Activated CD4-positive, alpha-beta T cell treated with anti-CD3 and anti-CD28 coated beads, Interleukin-2, amount 10 ng/mL, durations not matched to agents 24 days and 14 days (primary cell): ENCODE measurements at regions not wholly inside any gene's neighbourhood (a gene's known extent, or its start where the extent isn't known, plus 50 kb on each side); places are given as distances from the start of the nearest gene placed in this dataset.

Experiments
- DNase-seq: peaks from one replicate; pipeline ENCODE4 v3.0.0; 2022
- H3K27ac Mint-ChIP-seq: one replicate; pipeline ENCODE4 v1.8.0; 2022; ENCODE audit warnings: mild to moderate bottlenecking, mixed read lengths
- H3K27me3 Mint-ChIP-seq: one replicate; pipeline ENCODE4 v1.8.0; 2022; ENCODE audit warnings: mixed read lengths
- H3K36me3 Mint-ChIP-seq: one replicate; pipeline ENCODE4 v1.8.0; 2022; ENCODE audit warnings: low read depth, mild to moderate bottlenecking, mixed read lengths
- H3K4me1 Mint-ChIP-seq: one replicate; pipeline ENCODE4 v1.8.0; 2021; ENCODE audit warnings: mixed read lengths
- H3K4me3 Mint-ChIP-seq: one replicate; pipeline ENCODE4 v1.8.0; 2022; ENCODE audit warnings: mild to moderate bottlenecking, moderate library complexity, mixed read lengths
- H3K9me3 Mint-ChIP-seq: one replicate; pipeline ENCODE4 v1.8.0; 2021; ENCODE audit warnings: mixed read lengths
- intact Hi-C: fragments of 100-400 bp; cut with micrococcal nuclease; formaldehyde crosslinking; loops from one replicate; pipeline ENCODE4 v1.15.1; 2023

DNA sequence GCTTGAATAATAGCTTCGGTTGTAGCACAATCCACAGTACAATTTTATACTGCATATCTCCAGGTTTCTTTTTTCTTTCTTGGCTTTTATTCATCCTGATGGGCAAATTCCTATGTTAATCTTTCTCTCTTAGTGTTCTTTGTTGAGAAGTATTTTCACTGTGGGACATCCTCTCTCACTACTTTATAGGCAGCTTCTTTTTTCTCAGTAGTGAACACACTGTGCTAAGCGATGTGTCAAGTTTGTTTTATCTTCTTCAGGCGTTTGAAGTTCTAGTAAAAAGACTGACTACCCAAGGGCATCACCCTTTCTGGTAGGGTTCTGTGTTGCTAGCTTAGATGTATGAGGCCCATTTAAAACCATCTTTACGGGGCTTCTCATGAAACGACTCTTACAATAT is 182.1 kb downstream of the FAM170A start:
- H3K27me3 Mint-ChIP-seq = no peaks in the 10 kb centered on the region
- H3K4me1 Mint-ChIP-seq = no peaks in the 10 kb centered on the region
- H3K27ac Mint-ChIP-seq = no peak overlapping the region
- intact Hi-C loops = no loop called here
- no peak for DNase-seq
- H3K9me3 Mint-ChIP-seq = peaks cover 9% of the 10 kb centered on the region
- H3K4me3 Mint-ChIP-seq = no peak overlapping the region
- H3K36me3 Mint-ChIP-seq = no peaks in the 10 kb centered on the region

GRCh38 chr5:119814655-119815054 is 185.3 kb downstream of the FAM170A start:
- Mint-ChIP-seq H3K27me3 (no peaks in the 10 kb centered on the region), H3K36me3 (no peaks in the 10 kb centered on the region), H3K9me3 (no peaks in the 10 kb centered on the region), H3K4me3 (no peak overlapping the region), H3K4me1 (no peaks in the 10 kb centered on the region), H3K27ac (no peak overlapping the region)
- intact Hi-C loops = no loop called here
- no peak for DNase-seq

DNA sequence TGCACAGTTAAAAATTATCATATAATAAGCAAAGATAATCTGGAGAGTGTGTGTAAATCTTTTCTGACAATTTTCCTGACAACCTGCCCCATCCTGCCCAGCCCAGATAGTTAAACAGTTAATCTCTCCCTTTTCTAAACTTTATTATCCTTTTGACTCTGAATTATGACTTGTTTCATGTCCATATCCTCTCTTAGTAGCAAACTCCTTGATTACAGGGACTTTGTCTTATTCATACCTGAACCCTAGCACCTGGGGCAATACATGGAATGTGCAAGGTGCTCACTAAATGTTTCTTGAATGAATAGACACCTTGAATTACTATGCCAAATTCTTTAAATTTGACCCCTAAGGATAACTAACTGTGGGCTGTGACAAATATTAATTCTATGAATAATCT is 186.7 kb downstream of the FAM170A start:
- intact Hi-C loops = no loop called here
- no peaks in the 10 kb centered on the region for H3K36me3 Mint-ChIP-seq
- no peak overlapping the region for H3K27ac Mint-ChIP-seq
- no peaks in the 10 kb centered on the region for H3K4me1 Mint-ChIP-seq
- DNase-seq = no peak
- H3K4me3 Mint-ChIP-seq = no peak overlapping the region
- H3K9me3 Mint-ChIP-seq = no peaks in the 10 kb centered on the region
- H3K27me3 Mint-ChIP-seq = no peaks in the 10 kb centered on the region

DNA sequence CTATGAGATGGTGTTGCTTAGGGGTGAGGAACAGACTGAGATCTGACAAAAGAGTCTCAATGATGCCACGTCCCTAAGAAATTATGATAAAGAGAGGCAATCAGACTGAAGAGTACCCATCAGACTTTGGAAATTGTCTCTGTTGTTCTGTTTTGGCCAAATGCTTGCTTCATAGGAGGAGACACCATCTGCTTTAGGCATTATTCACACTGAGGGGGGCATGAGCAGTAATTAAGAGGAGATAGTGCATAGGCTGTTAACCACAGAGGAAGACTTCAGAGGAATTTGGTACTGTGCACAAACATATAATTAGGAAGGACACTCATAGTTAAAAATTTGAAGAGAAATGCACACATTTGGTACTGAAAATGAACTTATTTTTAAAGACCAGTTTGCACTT is 190.7 kb downstream of the FAM170A start:
- Mint-ChIP-seq H3K9me3 (no peaks in the 10 kb centered on the region), H3K4me3 (no peak overlapping the region), H3K4me1 (no peaks in the 10 kb centered on the region), H3K27ac (no peak overlapping the region), H3K36me3 (no peaks in the 10 kb centered on the region), H3K27me3 (no peaks in the 10 kb centered on the region)
- DNase-seq = no peak
- intact Hi-C loops = no loop called here

DNA sequence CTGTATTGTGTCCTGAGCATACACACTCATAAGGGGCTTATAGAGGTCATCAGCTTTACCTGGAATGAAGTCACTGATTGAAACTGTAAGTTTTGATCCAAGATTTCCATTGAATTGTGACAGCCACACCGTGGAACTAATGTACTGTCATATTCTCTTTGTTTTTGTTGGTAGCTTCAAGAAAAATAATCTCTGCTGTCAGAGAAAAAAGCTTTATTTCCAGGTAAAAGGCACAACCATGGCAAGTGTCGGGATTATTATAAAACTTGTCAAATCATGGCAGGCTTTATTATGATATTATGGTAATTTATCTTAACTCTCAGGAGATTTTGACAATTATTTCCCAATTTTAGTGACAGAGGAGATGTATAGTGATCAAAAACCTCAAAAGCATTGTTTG is 191.2 kb downstream of the FAM170A start:
- Mint-ChIP-seq H3K9me3 (no peaks in the 10 kb centered on the region), H3K27ac (no peak overlapping the region), H3K4me3 (no peak overlapping the region), H3K36me3 (no peaks in the 10 kb centered on the region), H3K27me3 (no peaks in the 10 kb centered on the region), H3K4me1 (no peaks in the 10 kb centered on the region)
- no peak for DNase-seq
- intact Hi-C loops = no loop called here

- intact Hi-C loops = no loop called here
- Mint-ChIP-seq H3K27ac (no peak overlapping the region), H3K4me1 (no peaks in the 10 kb centered on the region), H3K27me3 (no peaks in the 10 kb centered on the region), H3K9me3 (no peaks in the 10 kb centered on the region), H3K36me3 (no peaks in the 10 kb centered on the region), H3K4me3 (no peak overlapping the region)
- no peak for DNase-seq
Measured at GRCh38 chr5:119828541-119828940, 199.2 kb downstream of the FAM170A start.

DNA sequence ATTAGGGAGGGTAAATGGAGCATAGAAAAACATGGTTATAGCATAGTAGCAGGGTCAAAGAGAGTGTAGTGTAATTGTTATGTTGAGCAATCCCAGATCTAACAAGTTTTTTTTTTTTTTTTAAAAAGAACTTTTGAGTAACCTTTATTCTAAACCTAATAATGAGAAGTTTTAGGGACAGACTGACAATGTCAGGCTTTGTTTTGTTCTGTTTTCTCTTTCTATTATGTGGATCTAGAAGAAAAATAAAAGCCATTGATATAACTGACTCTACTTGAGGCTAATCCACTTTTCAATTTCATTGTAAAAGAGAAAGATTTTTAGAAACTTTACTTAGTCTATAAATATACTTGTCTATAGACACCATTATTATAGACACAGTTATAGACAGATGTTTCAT is 200.0 kb downstream of the FAM170A start:
- DNase-seq = no peak
- no peaks in the 10 kb centered on the region for H3K9me3 Mint-ChIP-seq
- H3K36me3 Mint-ChIP-seq = no peaks in the 10 kb centered on the region
- no peaks in the 10 kb centered on the region for H3K4me1 Mint-ChIP-seq
- H3K27me3 Mint-ChIP-seq = no peaks in the 10 kb centered on the region
- H3K27ac Mint-ChIP-seq = no peak overlapping the region
- no peak overlapping the region for H3K4me3 Mint-ChIP-seq
- intact Hi-C loops = no loop called here

DNA sequence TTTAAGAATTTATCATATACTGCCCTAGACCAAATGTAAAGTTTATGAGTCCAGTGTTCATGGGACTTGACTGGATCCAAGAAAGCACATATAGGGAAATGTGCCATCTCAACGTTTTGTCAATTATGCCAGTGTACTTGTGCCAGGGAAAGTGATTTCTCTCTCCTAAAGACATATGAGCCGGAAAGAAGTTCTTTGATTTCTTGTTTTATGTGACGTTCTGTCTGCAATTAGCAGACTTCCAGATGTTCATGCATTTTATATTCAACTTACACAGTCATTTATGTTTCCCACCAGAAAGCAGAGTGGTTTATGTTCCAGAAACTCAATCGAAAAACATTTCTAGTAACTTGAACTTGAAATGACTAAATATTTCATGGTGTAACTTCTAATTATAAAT is 203.8 kb downstream of the FAM170A start:
- Mint-ChIP-seq H3K4me3 (no peak overlapping the region), H3K27ac (no peak overlapping the region), H3K4me1 (no peaks in the 10 kb centered on the region), H3K9me3 (no peaks in the 10 kb centered on the region), H3K36me3 (no peaks in the 10 kb centered on the region), H3K27me3 (no peaks in the 10 kb centered on the region)
- no peak for DNase-seq
- intact Hi-C loops = no loop called here

DNA sequence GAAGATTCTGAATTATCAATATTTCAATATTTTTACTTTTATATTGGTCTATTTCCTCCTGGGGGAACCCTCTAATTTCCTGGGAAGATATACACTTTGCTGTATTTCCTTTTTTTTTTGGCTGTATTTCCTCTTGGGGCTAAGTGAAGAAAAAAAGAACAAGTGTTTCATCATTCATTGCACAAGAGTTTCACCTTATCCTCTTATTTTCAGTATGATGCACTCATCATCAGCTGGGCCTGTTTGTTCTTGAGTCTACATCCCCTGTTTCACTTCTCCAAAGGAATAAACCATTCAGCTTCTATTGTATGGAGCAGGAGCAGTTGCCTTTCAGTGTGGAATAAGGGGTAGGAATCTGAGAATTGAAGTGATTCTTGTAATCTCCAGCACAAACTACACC is 210.8 kb downstream of the FAM170A start:
- no peak for DNase-seq
- Mint-ChIP-seq H3K27ac (no peak overlapping the region), H3K27me3 (no peaks in the 10 kb centered on the region), H3K4me3 (no peak overlapping the region), H3K9me3 (no peaks in the 10 kb centered on the region), H3K36me3 (no peaks in the 10 kb centered on the region), H3K4me1 (no peaks in the 10 kb centered on the region)
- intact Hi-C loops = no loop called here

DNA sequence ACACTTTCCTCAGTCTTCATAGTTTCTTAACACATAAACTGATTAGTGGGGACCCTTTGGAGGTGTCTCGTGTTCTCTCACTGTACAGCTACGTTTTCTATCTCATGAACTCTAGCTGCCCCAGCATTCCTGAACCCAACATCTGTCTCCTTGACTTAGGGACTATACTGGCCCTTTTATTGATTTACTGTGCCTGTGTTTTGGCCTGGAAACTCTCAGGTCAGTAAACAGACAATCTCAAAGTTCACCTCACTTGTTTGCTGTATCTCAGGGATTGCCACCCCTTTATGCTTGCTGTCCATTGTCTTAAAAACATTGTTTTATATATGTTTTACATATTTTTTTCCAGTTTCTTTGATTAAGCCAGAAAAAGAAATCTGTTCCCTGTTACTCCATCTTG is 222.8 kb downstream of the FAM170A start:
- Mint-ChIP-seq H3K36me3 (no peaks in the 10 kb centered on the region), H3K27ac (no peak overlapping the region), H3K9me3 (no peaks in the 10 kb centered on the region), H3K4me1 (no peaks in the 10 kb centered on the region), H3K27me3 (no peaks in the 10 kb centered on the region), H3K4me3 (no peak overlapping the region)
- intact Hi-C loops = no loop called here
- DNase-seq = no peak

GRCh38 chr5:119860463-119860862 is 231.1 kb downstream of the FAM170A start:
- no peaks in the 10 kb centered on the region for H3K9me3 Mint-ChIP-seq
- no peak overlapping the region for H3K4me3 Mint-ChIP-seq

DNA sequence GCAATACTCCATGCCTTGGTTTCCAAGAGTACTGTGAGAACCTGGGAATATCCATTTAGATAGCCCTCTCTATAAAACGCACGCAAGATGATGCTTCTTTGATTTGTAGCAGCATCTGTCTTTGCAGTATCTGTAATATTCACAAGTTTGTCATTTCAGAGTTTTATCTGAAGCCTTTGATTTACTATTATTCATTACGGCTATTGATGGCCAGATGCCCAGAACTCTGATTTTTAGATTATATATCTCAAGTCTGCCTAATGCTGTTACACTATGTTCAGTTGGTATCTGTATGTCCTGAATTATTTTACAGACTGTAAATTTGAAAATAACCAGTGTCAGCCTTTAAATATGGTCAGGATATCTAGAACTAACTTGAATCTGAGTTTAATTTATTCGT is 233.3 kb downstream of the FAM170A start:
- no peaks in the 10 kb centered on the region for H3K36me3 Mint-ChIP-seq
- no peaks in the 10 kb centered on the region for H3K4me1 Mint-ChIP-seq
- no peak overlapping the region for H3K4me3 Mint-ChIP-seq
- H3K27me3 Mint-ChIP-seq = no peaks in the 10 kb centered on the region
- DNase-seq = no peak
- H3K27ac Mint-ChIP-seq = no peak overlapping the region
- intact Hi-C loops = no loop called here
- no peaks in the 10 kb centered on the region for H3K9me3 Mint-ChIP-seq

More at GRCh38 chr5:119860463-119860862, 231.1 kb downstream of the FAM170A start:
- no peaks in the 10 kb centered on the region for H3K27me3 Mint-ChIP-seq
- no peaks in the 10 kb centered on the region for H3K4me1 Mint-ChIP-seq
- intact Hi-C loops = no loop called here
- H3K36me3 Mint-ChIP-seq = no peaks in the 10 kb centered on the region
- no peak overlapping the region for H3K27ac Mint-ChIP-seq
- no peak for DNase-seq

DNA sequence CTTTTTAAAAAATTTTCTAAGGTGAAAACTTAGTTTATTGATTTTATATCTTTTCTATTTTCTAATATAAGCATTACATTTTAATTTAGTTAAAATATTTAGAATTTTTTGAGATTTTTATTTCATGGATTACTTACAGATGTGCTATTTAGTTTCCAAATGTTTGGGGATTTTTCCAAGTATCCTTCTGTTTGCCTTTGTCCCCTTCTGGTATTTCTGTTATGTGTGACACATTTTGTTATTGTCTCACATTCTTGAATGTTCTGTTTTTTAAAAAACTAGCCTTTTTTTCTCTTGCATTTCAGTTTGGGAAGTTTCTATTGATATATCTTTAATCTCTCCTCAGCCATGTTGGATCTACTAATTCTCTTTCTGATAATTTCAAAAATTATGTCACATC is 234.9 kb downstream of the FAM170A start:
- H3K27ac Mint-ChIP-seq = no peak overlapping the region
- intact Hi-C loops = no loop called here
- no peaks in the 10 kb centered on the region for H3K36me3 Mint-ChIP-seq
- no peak overlapping the region for H3K4me3 Mint-ChIP-seq
- H3K27me3 Mint-ChIP-seq = no peaks in the 10 kb centered on the region
- H3K9me3 Mint-ChIP-seq = no peaks in the 10 kb centered on the region
- H3K4me1 Mint-ChIP-seq = no peaks in the 10 kb centered on the region
- no peak for DNase-seq

- DNase-seq = no peak
- Mint-ChIP-seq H3K36me3 (no peaks in the 10 kb centered on the region), H3K27me3 (no peaks in the 10 kb centered on the region), H3K4me1 (no peaks in the 10 kb centered on the region), H3K4me3 (no peak overlapping the region), H3K27ac (no peak overlapping the region), H3K9me3 (no peaks in the 10 kb centered on the region)
- intact Hi-C loops = no loop called here
Measured at GRCh38 chr5:119873611-119874010, 244.3 kb downstream of the FAM170A start.

GRCh38 chr5:119876522-119876921 is 247.2 kb downstream of the FAM170A start:
- no peaks in the 10 kb centered on the region for H3K36me3 Mint-ChIP-seq
- intact Hi-C loops = no loop called here
- H3K27ac Mint-ChIP-seq = no peak overlapping the region
- H3K9me3 Mint-ChIP-seq = no peaks in the 10 kb centered on the region
- no peaks in the 10 kb centered on the region for H3K4me1 Mint-ChIP-seq
- no peak for DNase-seq
- H3K4me3 Mint-ChIP-seq = no peak overlapping the region
- H3K27me3 Mint-ChIP-seq = no peaks in the 10 kb centered on the region

- Mint-ChIP-seq H3K4me3 (no peak overlapping the region), H3K4me1 (no peaks in the 10 kb centered on the region), H3K9me3 (no peaks in the 10 kb centered on the region), H3K36me3 (no peaks in the 10 kb centered on the region), H3K27ac (no peak overlapping the region), H3K27me3 (no peaks in the 10 kb centered on the region)
- no peak for DNase-seq
- intact Hi-C loops = no loop called here
Measured at GRCh38 chr5:119878712-119879111, 249.4 kb downstream of the FAM170A start.
